TTC549 (cell line): ENCODE measurements at regions not wholly inside any gene's neighbourhood (a gene's known extent, or its start where the extent isn't known, plus 50 kb on each side); places are given as distances from the start of the nearest gene placed in this dataset.

Experiments used
- FAIRE-seq: peaks from 2 replicates; lab custom pipeline; 2012; peaks lifted over from hg19 to GRCh38; lab: Jason Lieb, UNC

DNA sequence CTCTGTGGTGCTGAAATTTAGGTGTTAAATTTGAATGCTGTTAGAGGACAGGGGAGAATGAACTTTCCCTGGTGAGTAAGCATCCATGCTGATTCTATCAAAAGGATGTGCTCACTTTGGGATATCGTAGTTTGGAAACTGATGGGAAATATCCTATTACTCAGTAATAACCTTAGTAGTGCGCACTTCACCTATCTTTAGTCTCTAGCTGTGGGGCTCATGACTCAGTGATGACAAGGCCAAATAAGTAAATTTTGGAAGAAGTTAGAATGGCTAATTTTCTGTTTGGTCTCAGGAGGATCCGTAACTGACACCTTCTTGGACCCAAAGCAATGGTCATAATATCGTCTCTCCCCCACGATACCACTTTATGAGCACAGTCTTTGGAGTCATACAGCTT, 448.4 kb downstream of the PSAT1 start:
- no peak for FAIRE-seq

GRCh38 chr9:78746010-78746409, 449.1 kb downstream of the PSAT1 start:
- no peak for FAIRE-seq

GRCh38 chr9:78753039-78753438, 456.1 kb downstream of the PSAT1 start:
- FAIRE-seq = no peak

- FAIRE-seq = no peak
Measured at GRCh38 chr9:78756813-78757510, 460.0 kb downstream of the PSAT1 start.

- no peak for FAIRE-seq
Measured at GRCh38 chr9:78763424-78763823, 466.5 kb downstream of the PSAT1 start.

- no peak for FAIRE-seq
Measured at GRCh38 chr9:78765861-78766260, 468.9 kb downstream of the PSAT1 start.

GRCh38 chr9:78767490-78767889, 470.6 kb downstream of the PSAT1 start:
- no peak for FAIRE-seq

DNA sequence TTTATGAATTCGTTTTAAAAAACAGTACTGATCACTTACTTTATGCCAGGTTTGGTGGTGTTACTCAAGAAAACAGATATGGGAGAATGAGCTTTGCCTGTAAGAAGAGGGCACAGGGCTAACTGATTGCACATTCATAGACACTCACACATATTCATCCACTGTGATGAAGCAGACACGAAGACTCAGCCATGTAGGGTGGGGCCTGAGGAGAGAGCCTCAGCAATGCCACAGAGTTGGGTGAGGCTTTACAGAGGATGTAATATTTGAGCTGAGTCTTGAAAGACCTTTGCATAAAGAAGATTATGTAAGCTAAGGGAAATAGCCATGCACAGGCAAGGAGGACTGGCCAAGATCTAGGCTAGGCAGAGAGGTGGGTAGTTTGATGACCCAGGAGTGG, 472.8 kb downstream of the PSAT1 start:
- no peak for FAIRE-seq

DNA sequence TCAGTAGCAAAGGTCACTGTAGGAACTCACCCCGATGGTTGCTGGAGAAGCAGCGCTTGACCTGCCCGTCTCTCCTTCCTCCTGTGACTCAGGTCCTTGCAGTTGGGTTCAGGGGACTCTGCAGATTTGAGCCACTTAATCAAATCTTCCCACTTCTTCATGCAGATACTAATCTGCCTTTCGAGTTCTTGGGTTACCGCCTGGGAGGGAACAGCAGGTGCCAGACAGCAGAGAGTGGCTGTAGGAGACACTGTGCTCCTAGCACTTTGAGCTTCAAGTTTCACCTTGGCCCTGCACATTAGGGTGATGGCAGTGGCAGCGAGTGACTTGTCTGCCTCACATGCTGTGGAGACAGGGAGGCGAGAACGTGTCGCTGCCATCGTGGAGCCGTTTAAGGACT, 478.3 kb downstream of the PSAT1 start:
- FAIRE-seq = no peak

GRCh38 chr9:78775696-78776295, 478.9 kb downstream of the PSAT1 start:
- FAIRE-seq = no peak

- FAIRE-seq = no peak
Measured at GRCh38 chr9:78777747-78778146, 480.8 kb downstream of the PSAT1 start.

DNA sequence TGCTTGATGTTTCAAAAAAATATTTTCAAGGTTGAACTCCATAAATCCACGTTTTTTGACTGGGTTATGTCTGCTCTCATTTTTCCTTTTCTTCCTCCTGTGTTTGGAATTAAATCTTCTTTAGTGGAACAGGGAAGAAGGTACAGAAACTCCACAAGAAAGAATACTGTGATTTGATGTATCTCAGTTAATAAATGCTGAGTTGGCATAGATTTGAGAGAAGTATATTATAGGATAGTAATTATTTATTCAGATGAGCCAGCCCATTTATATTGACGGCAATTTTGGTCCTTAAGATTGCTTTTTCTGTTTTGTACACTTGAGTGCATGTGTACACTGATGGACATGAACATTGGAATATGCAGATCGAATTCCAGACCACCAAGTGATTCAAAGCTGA, 481.4 kb downstream of the PSAT1 start:
- FAIRE-seq = no peak

GRCh38 chr9:78778861-78779374, 482.0 kb downstream of the PSAT1 start:
- no peak for FAIRE-seq

GRCh38 chr9:78781681-78782080, 484.8 kb downstream of the PSAT1 start:
- FAIRE-seq = no peak

- no peak for FAIRE-seq
Measured at GRCh38 chr9:78782234-78782633, 485.3 kb downstream of the PSAT1 start.

DNA sequence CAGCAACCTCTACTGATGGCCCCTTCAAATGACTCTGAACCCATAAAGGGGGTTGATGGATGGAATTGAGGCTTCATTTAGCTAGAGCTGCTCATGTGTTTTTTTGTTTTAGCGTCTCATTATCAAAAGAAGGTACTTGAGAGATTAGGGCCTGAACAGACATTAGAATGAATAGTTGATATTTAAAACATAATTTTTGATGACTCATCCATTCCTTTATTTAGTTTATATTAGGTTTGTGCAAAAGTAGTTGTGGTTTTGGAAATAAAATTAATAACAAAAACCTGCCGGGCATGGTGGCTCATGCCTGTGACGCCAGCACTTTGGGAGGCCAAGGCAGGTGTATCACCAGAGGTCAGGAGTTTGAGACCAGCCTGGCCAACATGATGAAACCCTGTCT, 485.9 kb downstream of the PSAT1 start:
- no peak for FAIRE-seq

DNA sequence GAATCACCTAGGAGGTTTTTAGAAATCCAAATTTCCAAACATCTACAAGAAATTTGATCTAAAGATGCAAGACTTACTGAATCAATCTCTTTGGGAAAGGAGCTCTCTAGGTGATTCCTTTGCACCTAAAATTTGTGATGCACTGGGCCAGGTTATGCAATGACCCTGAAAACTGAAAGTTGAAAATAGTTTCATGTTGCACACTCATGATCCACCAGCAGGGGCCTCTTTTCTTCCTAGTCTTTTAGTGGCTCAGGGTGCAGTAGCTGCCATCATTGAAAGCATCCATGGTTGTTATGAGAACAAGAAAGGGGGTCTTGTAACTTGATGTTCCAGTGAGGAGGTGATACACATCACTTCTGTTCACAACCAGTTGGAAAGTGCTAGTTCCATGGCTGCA, 486.8 kb downstream of the PSAT1 start:
- FAIRE-seq = no peak

DNA sequence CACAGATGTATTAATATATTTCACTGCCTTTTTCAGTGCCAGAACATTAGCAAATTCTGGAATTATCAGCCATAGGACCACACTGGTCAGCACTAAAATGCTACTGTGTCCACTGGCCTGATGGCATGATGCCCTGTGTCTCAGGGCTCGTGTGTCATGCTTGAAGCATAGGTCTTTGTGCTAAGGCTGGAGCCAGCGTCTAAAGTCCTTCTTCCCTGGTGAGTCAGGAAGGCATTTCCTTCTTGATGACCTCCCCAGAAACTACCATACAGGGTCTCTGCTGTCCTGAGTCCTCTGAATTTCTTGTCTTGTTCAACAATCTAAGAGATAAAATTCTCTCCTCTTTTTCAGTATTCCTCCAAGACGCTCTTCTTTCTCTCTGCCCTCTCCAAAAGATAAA, 489.9 kb downstream of the PSAT1 start:
- FAIRE-seq = no peak

GRCh38 chr9:78788101-78788500, 491.2 kb downstream of the PSAT1 start:
- FAIRE-seq = no peak

- no peak for FAIRE-seq
Measured at GRCh38 chr9:78791779-78792178, 494.9 kb downstream of the PSAT1 start.

DNA sequence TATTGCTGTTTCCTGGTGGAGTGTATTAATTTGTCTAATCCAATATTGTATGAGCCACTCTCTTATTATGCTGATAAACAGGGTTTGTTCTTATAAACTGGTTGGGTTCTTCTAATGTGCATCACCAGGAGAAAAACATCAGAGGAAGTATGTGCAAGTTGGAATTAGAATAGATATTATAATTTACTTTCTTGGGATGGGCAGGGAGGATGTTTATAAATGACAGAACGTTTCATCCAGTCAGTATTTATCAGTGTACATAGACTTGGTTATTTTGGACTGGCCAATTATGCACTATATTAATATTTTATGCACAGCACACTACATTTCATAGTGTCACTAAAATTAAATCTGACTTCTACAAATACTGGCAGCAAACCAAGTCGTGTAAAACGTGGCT, 495.8 kb downstream of the PSAT1 start:
- no peak for FAIRE-seq

GRCh38 chr9:78805771-78806170, 508.8 kb downstream of the PSAT1 start:
- no peak for FAIRE-seq

- no peak for FAIRE-seq
Measured at GRCh38 chr9:78806492-78807160, 509.7 kb downstream of the PSAT1 start.

GRCh38 chr9:78807286-78807685, 510.4 kb downstream of the PSAT1 start:
- FAIRE-seq = no peak
